Breast epithelium (tissue), 4 donors: ENCODE measurements at regions not wholly inside any gene's neighbourhood (a gene's known extent, or its start where the extent isn't known, plus 50 kb on each side); places are given as distances from the start of the nearest gene placed in this dataset.
"Not testable (repeated sequence)": the region's sequence is repeated elsewhere in the genome, so short reads cannot be mapped to it uniquely, and the experiment has no call there.

ENCODE experiments used
- DNase-seq, 2 donors: peaks; one replicate each; pipeline ENCODE4 v3.0.0-alpha.2; 2019; ENCODE audit warnings: low spot score in 2 of 2
- H3K27ac ChIP-seq, 2 donors: fragments of 200-600 bp; sonication (generic) in 1 of 2; one replicate each; pipeline ENCODE4 v1.5.1; 2016 to 2019; ENCODE audit warnings: mild to moderate bottlenecking in 1 of 2
- H3K27me3 ChIP-seq, 2 donors: fragments of 200-600 bp; sonication (generic) in 1 of 2; one replicate each; pipeline versions ENCODE4 v1.5.1 to v1.6.0; 2017 to 2019; ENCODE audit warnings: control low read depth in 1 of 2, mild to moderate bottlenecking in 1 of 2
- H3K36me3 ChIP-seq: fragments of 200-600 bp; one replicate; pipeline ENCODE4 v1.5.1; 2019
- H3K4me1 ChIP-seq, 2 donors: fragments of 200-600 bp; sonication (generic); one replicate each; pipeline ENCODE4 v1.5.1; 2016 to 2019; ENCODE audit warnings: control low read depth in 1 of 2
- H3K4me3 ChIP-seq, 3 donors: fragments of 200-600 bp; sonication (generic); 1 replicate in 2 of 3; 2 replicates in 1 of 3; pipeline ENCODE4 v1.5.1; 2016 to 2019; ENCODE audit warnings: mild to moderate bottlenecking in 3 of 3, moderate library complexity in 2 of 3
- H3K9me3 ChIP-seq, 2 donors: fragments of 200-600 bp; sonication (generic) in 1 of 2; one replicate each; pipeline ENCODE4 v1.5.1; 2016 to 2019; ENCODE audit warnings: control low read depth in 1 of 2
- CTCF ChIP-seq, 3 donors: fragments of 450-650 bp; IDR thresholded peaks; one replicate each; pipeline ENCODE4 v1.5.1; 2016 to 2017; ENCODE audit warnings: antibody characterized with exemption in 3 of 3, mild to moderate bottlenecking in 3 of 3, moderate library complexity in 3 of 3
- POLR2A ChIP-seq: fragments of 450-650 bp; IDR thresholded peaks from one replicate; pipeline ENCODE4 v1.6.1; 2016; ENCODE audit warnings: antibody characterized with exemption, mild to moderate bottlenecking, moderate library complexity
- POLR2AphosphoS5 ChIP-seq, 3 donors: sonication (generic); formaldehyde crosslinking; IDR thresholded peaks; one replicate each; pipeline ENCODE4 v1.6.1; 2017; ENCODE audit warnings: antibody characterized with exemption in 3 of 3
- intact Hi-C: fragments of 100-400 bp; cut with DNase I; formaldehyde crosslinking; loops from one replicate; pipeline ENCODE4 v1.15.1; 2023; ENCODE audit warnings: low total_unique reads

DNA sequence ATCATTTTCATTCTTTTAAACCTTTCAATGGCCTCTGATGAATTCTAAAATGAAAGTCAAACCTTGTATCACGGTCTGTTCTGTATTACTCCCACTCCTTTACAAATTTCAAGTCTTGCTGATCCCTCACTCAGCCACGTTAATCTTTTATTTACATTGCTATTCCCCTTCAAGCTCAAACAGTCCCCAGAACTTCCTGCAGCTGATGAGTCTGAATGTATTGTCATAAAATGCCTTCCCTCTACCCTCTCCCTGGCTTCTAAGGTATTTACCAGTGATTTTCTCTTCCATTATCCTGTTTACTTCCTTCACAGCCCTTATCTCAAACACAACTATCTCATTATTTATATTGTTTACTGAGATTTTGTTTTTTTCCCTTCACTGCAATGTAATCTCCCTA, 562.3 kb upstream of the C9orf72 start:
- intact Hi-C loops: no loop called here
- Histone ChIP-seq H3K27ac (no peak overlapping the region), H3K36me3 (no peaks in the 10 kb centered on the region), H3K4me3 (no peak overlapping the region), H3K9me3 (no peaks in the 10 kb centered on the region), H3K4me1 (no peaks in the 10 kb centered on the region), H3K27me3 (no peaks in the 10 kb centered on the region)
- DNase-seq: no peak
- TF ChIP-seq POLR2A (no peak), CTCF (IDR thresholded peaks at IDR 0.05) (no peak), POLR2AphosphoS5 (IDR thresholded peaks at IDR 0.05) (no peak)

- intact Hi-C loops: no loop called here
Measured at GRCh38 chr9:28136113-28136512, 562.8 kb upstream of the C9orf72 start.

GRCh38 chr9:28147430-28147829, 574.1 kb upstream of the C9orf72 start:
- intact Hi-C loops, H3K9me3 ChIP-seq, DNase-seq, H3K27me3 ChIP-seq, H3K27ac ChIP-seq, H3K4me1 ChIP-seq, H3K4me3 ChIP-seq, H3K36me3 ChIP-seq: not testable (repeated sequence)

More at GRCh38 chr9:28136113-28136512, 562.8 kb upstream of the C9orf72 start:
- no peaks in the 10 kb centered on the region for H3K27me3 ChIP-seq
- no peaks in the 10 kb centered on the region for H3K36me3 ChIP-seq
- no peaks in the 10 kb centered on the region for H3K9me3 ChIP-seq
- no peaks in the 10 kb centered on the region for H3K4me1 ChIP-seq
- DNase-seq: no peak
- no peak overlapping the region for H3K27ac ChIP-seq
- no peak overlapping the region for H3K4me3 ChIP-seq
- TF ChIP-seq POLR2AphosphoS5 (IDR thresholded peaks at IDR 0.05) (no peak), CTCF (IDR thresholded peaks at IDR 0.05) (no peak), POLR2A (no peak)

DNA sequence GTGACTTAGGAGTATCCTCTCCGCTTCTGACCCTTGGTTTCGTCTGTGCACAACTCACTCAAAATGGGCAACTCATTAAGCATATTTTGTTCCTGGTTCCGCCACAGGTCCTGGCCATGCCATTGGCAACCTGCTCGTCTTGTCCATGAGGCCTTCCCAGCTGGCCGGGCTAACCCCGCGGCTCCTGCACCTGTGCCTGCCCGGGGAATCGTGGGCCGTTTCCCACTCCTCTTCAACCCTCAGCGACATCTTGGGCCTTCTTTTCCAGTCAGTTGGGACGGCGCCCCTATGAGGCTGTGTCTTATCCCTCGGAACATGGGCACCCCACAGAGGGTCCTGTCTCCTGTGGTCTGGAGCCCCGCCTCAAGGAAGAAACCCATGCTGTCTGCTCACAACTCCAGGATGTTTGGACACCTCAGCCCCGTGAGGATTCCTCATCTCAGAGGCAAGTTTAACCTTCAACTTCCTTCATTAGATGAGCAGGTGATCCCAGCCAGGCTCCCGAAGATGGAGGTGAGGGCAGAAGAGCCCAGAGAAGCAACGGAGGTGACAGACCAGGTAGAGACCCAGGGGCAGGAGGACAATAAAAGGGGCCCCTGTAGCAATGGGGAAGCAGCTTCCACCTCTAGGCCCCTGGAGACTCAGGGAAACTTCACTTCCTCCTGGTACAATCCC, 574.8 kb upstream of the C9orf72 start:
- H3K9me3 ChIP-seq, intact Hi-C loops, H3K4me3 ChIP-seq, H3K36me3 ChIP-seq, H3K4me1 ChIP-seq, DNase-seq, H3K27me3 ChIP-seq, H3K27ac ChIP-seq: not testable (repeated sequence)

- H3K27me3 ChIP-seq, H3K4me1 ChIP-seq, DNase-seq, H3K9me3 ChIP-seq, H3K27ac ChIP-seq, H3K4me3 ChIP-seq, intact Hi-C loops, H3K36me3 ChIP-seq: not testable (repeated sequence)
Measured at GRCh38 chr9:28149361-28150050, 576.2 kb upstream of the C9orf72 start.

DNA sequence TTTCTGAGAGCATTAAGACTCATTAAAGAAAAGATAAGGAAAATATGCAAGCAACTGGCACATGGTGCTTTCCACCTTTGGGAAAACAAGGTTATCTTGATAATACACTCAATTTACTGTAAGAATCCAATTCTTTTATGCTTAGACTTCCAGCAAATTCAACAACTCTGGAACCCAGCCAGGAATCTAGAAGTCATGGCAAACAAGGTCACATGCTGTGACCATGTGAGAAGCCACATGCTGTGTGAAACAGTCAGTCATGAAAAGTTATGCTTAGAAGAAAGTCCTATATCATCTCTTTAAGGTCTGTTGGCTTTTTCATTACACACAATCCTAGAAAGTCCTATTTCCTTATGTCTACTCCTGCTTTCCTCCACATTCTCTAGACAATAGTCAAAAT, 581.8 kb upstream of the C9orf72 start:
- TF ChIP-seq CTCF (IDR thresholded peaks at IDR 0.05): no peak
- no peak for TF ChIP-seq POLR2A
- TF ChIP-seq POLR2AphosphoS5 (IDR thresholded peaks at IDR 0.05): no peak
- intact Hi-C loops: no loop called here
- Histone ChIP-seq H3K4me1 (no peaks in the 10 kb centered on the region), H3K9me3 (no peaks in the 10 kb centered on the region), H3K27ac (no peak overlapping the region), H3K36me3 (no peaks in the 10 kb centered on the region), H3K27me3 (no peaks in the 10 kb centered on the region), H3K4me3 (no peak overlapping the region)
- DNase-seq: no peak
